MM.1S (cell line): ENCODE measurements at regions not wholly inside any gene's neighbourhood (a gene's known extent, or its start where the extent isn't known, plus 50 kb on each side); places are given as distances from the start of the nearest gene placed in this dataset.

ENCODE experiments used
- CTCF ChIP-seq: fragments of 300-600 bp; sonication (generic); IDR thresholded peaks from 2 replicates; pipeline ENCODE4 v1.5.1; 2016; ENCODE audit warnings: antibody characterized with exemption, low read length, mixed read lengths
- EZH2 ChIP-seq: fragments of 300-600 bp; sonication (generic); optimal IDR thresholded peaks from 2 replicates; pipeline ENCODE3; 2017; ENCODE audit warnings: low read depth, mild to moderate bottlenecking, antibody characterized with exemption, low read length, mixed read lengths

GRCh38 chr14:62626416-62626815, 418.8 kb downstream of the KCNH5 start:
- TF ChIP-seq CTCF, result no peak
- TF ChIP-seq EZH2, result no peak
